ENCODE measurements at regions not wholly inside any gene's neighbourhood (a gene's known extent, or its start where the extent isn't known, plus 50 kb on each side); places are given as distances from the start of the nearest gene placed in this dataset.

DNA sequence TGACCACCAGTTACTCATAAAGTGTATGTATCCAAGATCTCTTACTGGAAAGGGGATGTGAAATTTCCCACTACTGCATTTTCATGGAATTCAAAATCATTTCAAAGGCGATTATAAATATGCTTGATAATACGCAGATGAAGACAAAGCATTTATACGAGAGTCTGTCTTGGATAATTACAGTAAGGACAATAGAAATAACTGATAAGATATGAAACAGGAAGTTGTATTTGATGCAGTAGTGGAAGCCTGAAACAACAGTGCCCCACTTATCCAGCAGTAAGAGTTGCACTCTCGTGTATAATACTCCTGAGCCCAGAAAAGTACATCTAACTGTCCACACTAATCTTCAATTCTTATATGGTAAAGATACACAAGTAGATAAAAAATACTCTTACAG, 188.7 kb upstream of the POU5F2 start:
- H3K36me3 ChIP-seq (ENCODE audit: control insufficient read depth, insufficient read depth, low read length): no peaks in the 10 kb centered on the region
- no peak overlapping the region for H3K27ac ChIP-seq (ENCODE audit: low read depth, low read length)
- no peak overlapping the region for H3K9ac ChIP-seq (ENCODE audit: low read depth, low read length)
- no peaks in the 10 kb centered on the region for H3K27me3 ChIP-seq (ENCODE audit: control insufficient read depth, insufficient read depth, low read length)
- no peaks in the 10 kb centered on the region for H3K9me3 ChIP-seq (ENCODE audit: control insufficient read depth, insufficient read depth, low read length)
- H3K4me3 ChIP-seq (ENCODE audit: low read depth, low read length): no peak overlapping the region
- H3K4me1 ChIP-seq (ENCODE audit: control insufficient read depth, insufficient read depth, low read length): peaks cover 16% of the 10 kb centered on the region

DNA sequence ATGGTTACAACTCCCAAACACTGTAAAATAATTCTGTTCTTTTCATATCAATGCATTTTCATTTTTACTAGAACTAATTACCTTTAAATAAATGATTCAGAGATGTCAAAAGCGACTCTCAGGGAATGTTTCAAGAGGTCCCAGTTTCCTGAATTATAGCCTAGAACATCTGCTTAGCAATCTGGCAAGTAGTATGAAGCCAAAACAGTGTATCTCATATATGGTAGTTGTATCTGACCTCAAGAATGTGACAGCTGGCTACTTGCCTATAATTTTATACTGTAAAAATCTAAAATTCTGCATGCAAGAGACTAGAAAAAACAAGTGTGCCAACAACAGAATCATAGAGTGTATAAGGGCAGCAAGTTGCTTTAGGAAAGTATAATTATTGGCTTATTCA, 187.7 kb upstream of the POU5F2 start:
- no peaks in the 10 kb centered on the region for H3K9me3 ChIP-seq (ENCODE audit: control insufficient read depth, insufficient read depth, low read length)
- H3K4me1 ChIP-seq (ENCODE audit: control insufficient read depth, insufficient read depth, low read length): peaks cover 16% of the 10 kb centered on the region
- H3K9ac ChIP-seq (ENCODE audit: low read depth, low read length): no peak overlapping the region
- no peaks in the 10 kb centered on the region for H3K36me3 ChIP-seq (ENCODE audit: control insufficient read depth, insufficient read depth, low read length)
- H3K27me3 ChIP-seq (ENCODE audit: control insufficient read depth, insufficient read depth, low read length): no peaks in the 10 kb centered on the region
- H3K4me3 ChIP-seq (ENCODE audit: low read depth, low read length): no peak overlapping the region
- no peak overlapping the region for H3K27ac ChIP-seq (ENCODE audit: low read depth, low read length)

DNA sequence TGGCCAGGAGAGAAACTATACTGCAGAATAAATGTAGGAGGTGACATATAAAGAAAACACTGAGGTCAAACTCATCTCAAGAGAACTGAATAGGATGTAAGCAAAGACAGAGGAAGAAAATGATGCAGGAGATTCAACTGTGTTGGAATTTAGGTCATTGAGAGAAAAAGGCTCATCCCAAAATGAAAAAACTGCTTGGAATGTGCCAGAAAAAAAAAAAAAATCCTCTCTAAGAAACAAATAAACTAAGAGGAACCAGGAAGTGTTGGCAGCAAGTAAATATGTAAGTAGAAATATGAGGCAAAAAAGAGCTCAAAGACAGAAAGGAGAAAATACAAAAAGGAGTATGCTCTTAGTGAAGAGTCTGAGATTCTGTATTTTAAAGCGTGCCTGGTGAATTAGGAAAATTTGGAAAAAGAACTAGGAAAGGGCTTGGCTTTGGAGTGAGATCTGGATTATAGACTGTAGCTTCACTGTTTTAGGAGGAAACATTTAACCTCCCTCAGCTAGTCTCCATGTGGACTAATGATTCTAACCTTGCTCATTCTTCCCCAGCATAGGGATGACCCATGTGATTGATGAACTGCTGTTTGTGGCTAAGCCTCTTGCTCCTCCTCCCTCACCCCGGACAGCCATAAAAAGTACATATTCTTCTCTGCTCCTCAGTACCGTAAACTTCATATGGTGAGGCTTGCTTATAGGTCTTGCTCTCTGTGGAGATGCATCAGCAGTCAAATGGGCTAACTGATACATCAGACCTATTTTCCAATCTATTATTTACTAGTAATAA, 185.6 kb upstream of the POU5F2 start:
- Histone ChIP-seq H3K36me3 (ENCODE audit: control insufficient read depth, insufficient read depth, low read length) (no peaks in the 10 kb centered on the region), H3K4me1 (ENCODE audit: control insufficient read depth, insufficient read depth, low read length) (peaks cover 16% of the 10 kb centered on the region), H3K9me3 (ENCODE audit: control insufficient read depth, insufficient read depth, low read length) (no peaks in the 10 kb centered on the region), H3K9ac (ENCODE audit: low read depth, low read length) (no peak overlapping the region), H3K27me3 (ENCODE audit: control insufficient read depth, insufficient read depth, low read length) (no peaks in the 10 kb centered on the region), H3K27ac (ENCODE audit: low read depth, low read length) (no peak overlapping the region), H3K4me3 (ENCODE audit: low read depth, low read length) (no peak overlapping the region)

DNA sequence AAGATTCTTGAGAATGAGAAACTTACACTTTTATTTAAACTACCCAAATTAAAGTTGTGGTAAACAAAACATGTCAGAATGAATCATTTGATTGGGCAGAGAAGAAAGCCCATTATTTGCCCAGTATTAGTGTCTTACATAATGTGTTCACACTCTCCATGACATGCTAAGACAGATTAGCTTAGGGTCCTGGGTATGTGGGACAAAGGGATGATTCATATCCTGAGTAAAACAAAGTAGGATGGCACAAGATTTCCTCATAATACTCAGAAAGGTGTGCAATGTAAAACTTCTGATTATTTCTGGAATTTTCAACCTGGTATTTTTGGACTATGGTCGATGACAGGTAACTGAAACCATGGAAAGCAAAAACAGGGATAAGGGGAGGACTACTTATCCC, 183.9 kb upstream of the POU5F2 start:
- Histone ChIP-seq H3K4me1 (ENCODE audit: control insufficient read depth, insufficient read depth, low read length) (peaks cover 15% of the 10 kb centered on the region), H3K27me3 (ENCODE audit: control insufficient read depth, insufficient read depth, low read length) (no peaks in the 10 kb centered on the region), H3K4me3 (ENCODE audit: low read depth, low read length) (no peak overlapping the region), H3K9ac (ENCODE audit: low read depth, low read length) (no peak overlapping the region), H3K9me3 (ENCODE audit: control insufficient read depth, insufficient read depth, low read length) (no peaks in the 10 kb centered on the region), H3K27ac (ENCODE audit: low read depth, low read length) (no peak overlapping the region), H3K36me3 (ENCODE audit: control insufficient read depth, insufficient read depth, low read length) (no peaks in the 10 kb centered on the region)

DNA sequence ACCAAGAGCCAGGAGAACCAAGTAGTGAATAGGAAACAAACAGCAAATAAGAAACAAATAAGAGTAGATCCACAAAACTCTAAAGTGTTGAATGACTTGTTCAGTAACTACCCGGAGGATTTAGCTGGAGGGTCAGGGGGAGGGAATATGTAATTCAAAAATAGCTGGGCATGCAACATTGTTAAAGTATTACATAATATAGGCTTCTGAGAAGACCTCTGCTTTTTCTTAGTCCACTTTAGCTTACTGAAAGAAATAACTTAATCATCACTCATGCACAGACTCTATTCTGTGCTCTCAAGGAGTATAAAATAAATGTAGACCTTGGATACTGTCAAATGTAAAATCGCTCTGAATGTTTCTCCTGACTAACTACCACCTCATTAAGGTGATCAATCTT, 183.2 kb upstream of the POU5F2 start:
- H3K36me3 ChIP-seq (ENCODE audit: control insufficient read depth, insufficient read depth, low read length): no peaks in the 10 kb centered on the region
- peaks cover 11% of the 10 kb centered on the region for H3K4me1 ChIP-seq (ENCODE audit: control insufficient read depth, insufficient read depth, low read length)
- no peak overlapping the region for H3K27ac ChIP-seq (ENCODE audit: low read depth, low read length)
- no peaks in the 10 kb centered on the region for H3K27me3 ChIP-seq (ENCODE audit: control insufficient read depth, insufficient read depth, low read length)
- no peak overlapping the region for H3K9ac ChIP-seq (ENCODE audit: low read depth, low read length)
- H3K9me3 ChIP-seq (ENCODE audit: control insufficient read depth, insufficient read depth, low read length): no peaks in the 10 kb centered on the region
- no peak overlapping the region for H3K4me3 ChIP-seq (ENCODE audit: low read depth, low read length)

DNA sequence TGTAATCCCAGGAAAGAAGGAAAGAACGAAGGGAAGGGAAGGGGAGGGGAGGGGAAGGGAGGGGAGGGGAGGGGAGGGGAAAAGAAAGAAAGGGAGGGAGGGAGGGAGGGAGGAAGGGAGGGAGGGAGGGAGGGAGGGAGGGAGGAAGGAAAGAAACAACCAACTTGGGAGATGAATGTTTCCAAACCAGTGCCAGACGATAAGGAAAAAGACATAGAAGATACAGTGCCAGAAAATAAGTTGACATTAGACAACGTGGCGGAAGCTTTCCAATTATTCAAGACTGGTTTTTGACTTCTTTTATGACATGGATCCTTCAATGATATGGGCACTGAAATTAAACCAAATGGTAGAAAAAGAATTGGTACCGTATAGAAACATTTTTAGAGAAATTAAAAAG, 181.2 kb upstream of the POU5F2 start:
- Histone ChIP-seq H3K4me3 (ENCODE audit: low read depth, low read length) (no peak overlapping the region), H3K27ac (ENCODE audit: low read depth, low read length) (no peak overlapping the region), H3K27me3 (ENCODE audit: control insufficient read depth, insufficient read depth, low read length) (no peaks in the 10 kb centered on the region), H3K9me3 (ENCODE audit: control insufficient read depth, insufficient read depth, low read length) (no peaks in the 10 kb centered on the region), H3K9ac (ENCODE audit: low read depth, low read length) (no peak overlapping the region), H3K36me3 (ENCODE audit: control insufficient read depth, insufficient read depth, low read length) (no peaks in the 10 kb centered on the region), H3K4me1 (ENCODE audit: control insufficient read depth, insufficient read depth, low read length) (peaks cover 7% of the 10 kb centered on the region)

DNA sequence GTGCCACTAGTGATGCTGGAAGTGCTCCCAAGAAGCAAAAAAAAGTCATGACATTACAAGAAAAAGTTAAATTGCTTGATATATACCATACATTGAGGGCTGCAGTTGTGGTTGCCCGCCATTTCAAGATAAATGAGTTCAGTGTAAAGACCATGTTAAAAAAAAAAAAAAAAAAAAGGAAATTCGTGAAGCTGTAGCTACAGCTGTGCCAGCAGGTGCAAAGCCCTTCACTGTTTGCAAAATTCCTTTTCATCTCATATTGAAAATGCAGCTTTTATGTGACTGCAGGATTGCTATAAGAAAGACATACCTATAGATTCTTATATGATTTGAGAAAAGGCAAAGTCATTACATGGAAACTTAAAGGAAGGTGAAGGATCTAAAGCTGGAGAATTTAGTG, 179.6 kb upstream of the POU5F2 start:
- Histone ChIP-seq H3K4me3 (ENCODE audit: low read depth, low read length) (no peak overlapping the region), H3K9ac (ENCODE audit: low read depth, low read length) (no peak overlapping the region), H3K36me3 (ENCODE audit: control insufficient read depth, insufficient read depth, low read length) (no peaks in the 10 kb centered on the region), H3K4me1 (ENCODE audit: control insufficient read depth, insufficient read depth, low read length) (no peaks in the 10 kb centered on the region), H3K9me3 (ENCODE audit: control insufficient read depth, insufficient read depth, low read length) (no peaks in the 10 kb centered on the region), H3K27me3 (ENCODE audit: control insufficient read depth, insufficient read depth, low read length) (no peaks in the 10 kb centered on the region), H3K27ac (ENCODE audit: low read depth, low read length) (no peak overlapping the region)

DNA sequence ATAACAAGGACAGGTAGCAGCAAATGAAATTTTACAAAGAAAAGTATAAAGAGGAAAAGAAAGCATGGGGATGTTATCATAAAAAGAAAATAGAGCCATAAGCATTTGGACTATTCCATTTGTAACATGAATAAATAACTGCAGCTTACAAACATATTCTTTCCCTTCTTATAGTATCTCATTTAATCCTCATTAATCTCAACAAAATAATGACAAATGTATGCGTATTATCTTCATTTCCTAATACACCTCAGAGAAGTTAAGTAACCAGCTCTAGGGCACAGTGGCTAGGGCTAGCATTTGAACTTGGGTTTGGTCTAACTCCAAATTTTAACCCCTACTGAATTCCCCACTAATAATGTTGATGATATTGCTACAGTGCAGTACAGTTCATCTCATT, 175.5 kb upstream of the POU5F2 start:
- H3K4me1 ChIP-seq (ENCODE audit: control insufficient read depth, insufficient read depth, low read length): no peaks in the 10 kb centered on the region
- no peaks in the 10 kb centered on the region for H3K9me3 ChIP-seq (ENCODE audit: control insufficient read depth, insufficient read depth, low read length)
- H3K27me3 ChIP-seq (ENCODE audit: control insufficient read depth, insufficient read depth, low read length): no peaks in the 10 kb centered on the region
- H3K4me3 ChIP-seq (ENCODE audit: low read depth, low read length): no peak overlapping the region
- no peaks in the 10 kb centered on the region for H3K36me3 ChIP-seq (ENCODE audit: control insufficient read depth, insufficient read depth, low read length)
- no peak overlapping the region for H3K27ac ChIP-seq (ENCODE audit: low read depth, low read length)
- no peak overlapping the region for H3K9ac ChIP-seq (ENCODE audit: low read depth, low read length)

DNA sequence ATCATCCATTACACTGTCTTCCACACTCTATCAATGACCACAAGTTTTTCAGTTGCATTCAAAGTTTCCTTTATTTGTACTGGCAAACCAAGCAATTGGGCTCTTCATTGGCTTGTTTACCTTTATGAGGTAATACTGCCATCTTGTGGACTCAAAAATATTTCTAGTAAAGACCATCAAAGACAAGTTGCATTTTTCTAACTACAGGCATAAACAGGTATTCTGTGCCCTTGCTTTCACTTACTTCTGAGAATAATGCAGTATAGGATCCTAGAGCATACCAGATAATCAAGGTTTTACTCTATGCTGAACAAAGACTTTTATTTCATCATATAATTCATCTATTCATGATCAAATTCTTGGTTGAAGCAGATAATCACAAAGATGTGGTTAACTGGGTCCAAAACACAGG, 173.7 kb upstream of the POU5F2 start:
- no peaks in the 10 kb centered on the region for H3K27me3 ChIP-seq (ENCODE audit: control insufficient read depth, insufficient read depth, low read length)
- no peaks in the 10 kb centered on the region for H3K4me1 ChIP-seq (ENCODE audit: control insufficient read depth, insufficient read depth, low read length)
- no peak overlapping the region for H3K9ac ChIP-seq (ENCODE audit: low read depth, low read length)
- H3K36me3 ChIP-seq (ENCODE audit: control insufficient read depth, insufficient read depth, low read length): no peaks in the 10 kb centered on the region
- H3K27ac ChIP-seq (ENCODE audit: low read depth, low read length): no peak overlapping the region
- no peak overlapping the region for H3K4me3 ChIP-seq (ENCODE audit: low read depth, low read length)
- H3K9me3 ChIP-seq (ENCODE audit: control insufficient read depth, insufficient read depth, low read length): no peaks in the 10 kb centered on the region

DNA sequence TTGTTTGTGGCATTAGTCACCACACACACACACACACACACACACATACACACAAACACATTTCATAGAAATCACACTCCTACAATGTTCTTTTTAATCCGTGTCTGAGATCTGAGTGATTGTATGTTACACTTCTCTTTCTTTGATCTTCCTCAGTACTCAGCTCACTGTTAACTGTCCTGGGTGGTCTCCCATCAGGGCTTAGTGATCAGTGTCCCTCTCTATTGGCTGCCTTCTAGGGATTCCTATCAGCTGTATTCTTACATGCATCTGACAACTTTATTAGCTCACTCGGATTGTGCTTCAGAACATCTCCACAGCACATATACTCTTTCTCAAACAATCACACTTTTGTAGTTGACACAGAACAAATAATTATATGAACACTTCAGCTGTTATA, 170.2 kb upstream of the POU5F2 start:
- no peaks in the 10 kb centered on the region for H3K4me1 ChIP-seq (ENCODE audit: control insufficient read depth, insufficient read depth, low read length)
- H3K27me3 ChIP-seq (ENCODE audit: control insufficient read depth, insufficient read depth, low read length): no peaks in the 10 kb centered on the region
- no peak overlapping the region for H3K4me3 ChIP-seq (ENCODE audit: low read depth, low read length)
- H3K27ac ChIP-seq (ENCODE audit: low read depth, low read length): no peak overlapping the region
- no peak overlapping the region for H3K9ac ChIP-seq (ENCODE audit: low read depth, low read length)
- H3K36me3 ChIP-seq (ENCODE audit: control insufficient read depth, insufficient read depth, low read length): no peaks in the 10 kb centered on the region
- H3K9me3 ChIP-seq (ENCODE audit: control insufficient read depth, insufficient read depth, low read length): no peaks in the 10 kb centered on the region

DNA sequence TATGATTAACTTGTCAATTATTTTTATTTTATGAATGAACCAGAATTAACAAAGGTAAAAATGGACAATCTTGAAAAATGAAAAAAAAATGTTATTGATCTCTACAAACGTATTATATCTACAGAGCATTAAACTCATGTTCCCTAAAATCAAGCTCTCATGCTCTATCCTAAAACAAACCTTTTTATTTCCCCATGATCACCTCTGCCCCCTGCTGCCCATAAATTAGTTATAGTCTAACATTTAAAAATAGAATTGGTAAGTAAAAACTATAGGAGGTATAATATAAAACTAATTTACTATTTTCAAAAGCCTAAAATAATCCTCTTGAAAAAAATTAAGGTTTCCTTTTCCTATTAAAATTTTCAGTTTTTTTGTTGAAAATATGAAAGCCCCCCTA, 168.0 kb upstream of the POU5F2 start:
- H3K4me3 ChIP-seq (ENCODE audit: low read depth, low read length): no peak overlapping the region
- H3K9me3 ChIP-seq (ENCODE audit: control insufficient read depth, insufficient read depth, low read length): no peaks in the 10 kb centered on the region
- H3K4me1 ChIP-seq (ENCODE audit: control insufficient read depth, insufficient read depth, low read length): no peaks in the 10 kb centered on the region
- H3K27ac ChIP-seq (ENCODE audit: low read depth, low read length): no peak overlapping the region
- H3K9ac ChIP-seq (ENCODE audit: low read depth, low read length): no peak overlapping the region
- no peaks in the 10 kb centered on the region for H3K27me3 ChIP-seq (ENCODE audit: control insufficient read depth, insufficient read depth, low read length)
- H3K36me3 ChIP-seq (ENCODE audit: control insufficient read depth, insufficient read depth, low read length): no peaks in the 10 kb centered on the region

Data from HUES48 (cell line).